K562 (cell line): ENCODE measurements at regions not wholly inside any gene's neighbourhood (a gene's known extent, or its start where the extent isn't known, plus 50 kb on each side); places are given as distances from the start of the nearest gene placed in this dataset.

Source experiments
- ATAC-seq: fragments of 200-7000 bp; cut with Tn5 transposase; 3 replicates; pipeline ENCODE4 v1.9.1; 2020; ENCODE audit warnings: moderate library complexity
- BruUV-seq: library from RNA; stranded (reverse); fragments of 400-500 nt; replicated peaks from 2 replicates; lab custom pipeline; 2021; lab: Mats Ljungman, UMichigan
- CTCF ChIA-PET: fragments of 300-600 bp; formaldehyde crosslinking; extraction: SDS; loops from one replicate; lab custom pipeline; 2021; ENCODE audit warnings: low intra/inter-chr PET ratio; lab: Yijun Ruan, JAX
- POLR2A ChIA-PET: fragments of 300-600, 350-650 bp; sonication (Branson Sonifier 250); formaldehyde crosslinking; extraction: SDS; loops from one replicate; lab custom pipeline; 2021; ENCODE audit warnings: antibody characterized with exemption, inconsistent platforms; lab: Yijun Ruan, JAX
- DNase-seq, 4 experiments: peaks; one replicate each; pipeline versions ENCODE4 v3.0.0 to v3.0.0-alpha.2; 2011 to 2018; ENCODE audit warnings: low spot score in 3 of 4, mixed read lengths in 3 of 4; ENCODE audit errors: extremely low read depth in 1 of 4
- FAIRE-seq: peaks from 2 replicates; lab custom pipeline; 2011; peaks lifted over from hg19 to GRCh38; lab: Jason Lieb, UNC
- H2AFZ ChIP-seq: 2 replicates; pipeline ENCODE4 v1.6.0; 2011; ENCODE audit warnings: low read depth, low read length, control low read depth, inconsistent platforms
- H3K27ac ChIP-seq: fragments of 200-600 bp; 3 replicates; pipeline ENCODE4 v1.8.0; 2011; ENCODE audit warnings: low read depth, mild to moderate bottlenecking, control low read depth, inconsistent platforms, low read length, moderate library complexity, mixed read lengths; ENCODE audit errors: extremely low read depth
- H3K27me3 ChIP-seq, 2 experiments: fragments of 300-600 bp in 1 of 2; 2 replicates in 1 of 2; 3 replicates in 1 of 2; pipeline versions ENCODE4 v1.6.0 to v1.8.0; 2011; ENCODE audit warnings: inconsistent platforms in 2 of 2, low read length in 2 of 2, mild to moderate bottlenecking in 1 of 2, mixed read lengths in 1 of 2, moderate library complexity in 1 of 2; ENCODE audit not compliant: control insufficient read depth in 2 of 2, insufficient read depth in 2 of 2
- H3K36me3 ChIP-seq: fragments of 300-600 bp; 3 replicates; pipeline ENCODE4 v1.8.0; 2011; ENCODE audit warnings: mild to moderate bottlenecking, low read length, inconsistent platforms; ENCODE audit not compliant: control insufficient read depth, insufficient read depth
- H3K4me1 ChIP-seq, 2 experiments: fragments of 200-600 bp in 1 of 2; replicated peaks in 1 of 2; 2 replicates in 1 of 2; 3 replicates in 1 of 2; pipeline versions ENCODE4 v1.5.1 to v1.8.0; 2011; ENCODE audit warnings: inconsistent platforms in 2 of 2, low read length in 2 of 2, mild to moderate bottlenecking in 1 of 2, mixed read lengths in 1 of 2, moderate library complexity in 1 of 2; ENCODE audit not compliant: control insufficient read depth in 2 of 2, insufficient read depth in 2 of 2
- H3K4me2 ChIP-seq: 2 replicates; pipeline ENCODE4 v1.6.1; 2011; ENCODE audit warnings: low read length, control low read depth, inconsistent platforms, mixed read lengths; ENCODE audit not compliant: insufficient read depth
- H3K4me3 ChIP-seq: fragments of 200-600 bp; sonication (generic), shearing (Covaris generic); 2 replicates; pipeline ENCODE4 v1.5.1; 2016; ENCODE audit warnings: control low read depth, inconsistent platforms
- H3K79me2 ChIP-seq: fragments of 200-600 bp; 3 replicates; pipeline ENCODE4 v1.8.0; 2011; ENCODE audit warnings: low read length, inconsistent platforms; ENCODE audit not compliant: control insufficient read depth, insufficient read depth
- H3K9ac ChIP-seq, 2 experiments: 2 replicates each; pipeline versions ENCODE4 v1.6.0 to v1.6.1; 2011; ENCODE audit warnings: low read depth in 2 of 2, low read length in 2 of 2, control low read depth in 1 of 2, inconsistent platforms in 1 of 2, mild to moderate bottlenecking in 1 of 2, mixed read lengths in 1 of 2; ENCODE audit not compliant: insufficient read depth in 1 of 2
- H3K9me1 ChIP-seq: one replicate; pipeline ENCODE4 v1.6.0; 2011; ENCODE audit warnings: inconsistent platforms, mild to moderate bottlenecking, low read length, moderate library complexity; ENCODE audit not compliant: control insufficient read depth, insufficient read depth
- H3K9me3 ChIP-seq: replicated peaks from 2 replicates; pipeline ENCODE4 v1.5.1; 2011; ENCODE audit warnings: low read depth, low read length, inconsistent platforms; ENCODE audit not compliant: control insufficient read depth, insufficient read depth
- H4K20me1 ChIP-seq: replicated peaks from 2 replicates; pipeline ENCODE4 v1.6.1; 2011; ENCODE audit warnings: low read length, inconsistent platforms, mixed read lengths; ENCODE audit not compliant: control insufficient read depth, insufficient read depth
- BCLAF1 ChIP-seq, 2 experiments: fragments of 450-650 bp in 1 of 2; IDR thresholded peaks; 2 replicates each; pipeline ENCODE4 v1.6.1; 2011 to 2017; ENCODE audit warnings: low read depth in 2 of 2, antibody characterized with exemption in 1 of 2, borderline replicate concordance in 1 of 2, low read length in 1 of 2, mild to moderate bottlenecking in 1 of 2, mixed read lengths in 1 of 2; ENCODE audit not compliant: control insufficient read depth in 1 of 2
- CBFA2T2 ChIP-seq: fragments of 450-650 bp; conservative IDR thresholded peaks from 2 replicates; pipeline ENCODE4 v1.6.1; 2017; ENCODE audit warnings: mild to moderate bottlenecking
- CBX2 ChIP-seq: fragments of 200-600 bp; sonication (generic); IDR thresholded peaks from one replicate; pipeline ENCODE4 v1.6.1; 2012; ENCODE audit warnings: mild to moderate bottlenecking, low read length, inconsistent platforms; ENCODE audit not compliant: insufficient read depth, poor library complexity, severe bottlenecking
- CHD4 ChIP-seq: fragments of 200-600 bp; sonication (generic); IDR thresholded peaks from 3 replicates; pipeline ENCODE4 v1.6.1; 2012; ENCODE audit warnings: low read depth, mild to moderate bottlenecking, mixed read lengths, low read length, inconsistent platforms; ENCODE audit not compliant: insufficient read depth, insufficient replicate concordance, poor library complexity, severe bottlenecking
- CXXC5 ChIP-seq: fragments of 250-450 bp; sonication (Bioruptor Pico); IDR thresholded peaks from 2 replicates; pipeline ENCODE4 v1.8.0; 2022; ENCODE audit warnings: inconsistent platforms, mild to moderate bottlenecking, moderate library complexity
- DMBX1 ChIP-seq: fragments of 250-450 bp; sonication (Bioruptor Pico); IDR thresholded peaks from 2 replicates; pipeline ENCODE4 v1.8.0; 2022; ENCODE audit warnings: inconsistent platforms, mild to moderate bottlenecking, moderate library complexity, borderline replicate concordance
- ELF1 ChIP-seq: fragments of 200-800 bp; sonication (Bioruptor generic); IDR thresholded peaks from 2 replicates; pipeline ENCODE4 v1.6.1; 2016; ENCODE audit warnings: missing genetic modification characterization, missing compliant biosample characterization
- GTF2B ChIP-seq: IDR thresholded peaks from 2 replicates; pipeline ENCODE4 v1.6.1; 2011; ENCODE audit not compliant: insufficient read length; ENCODE audit errors: extremely low read depth
- HEY1 ChIP-seq: fragments of 250-450 bp; sonication (Bioruptor Pico); IDR thresholded peaks from 2 replicates; pipeline ENCODE4 v1.5.0; 2020; ENCODE audit warnings: mild to moderate bottlenecking, moderate library complexity, borderline replicate concordance
- HMG20A ChIP-seq: fragments of 450-650 bp; formaldehyde crosslinking; conservative IDR thresholded peaks from 2 replicates; pipeline ENCODE4 v1.4.0; 2020; ENCODE audit warnings: mild to moderate bottlenecking, mixed read lengths
- SMARCB1 ChIP-seq: IDR thresholded peaks from 2 replicates; pipeline ENCODE4 v1.6.1; 2011; ENCODE audit warnings: improper control_type of control experiment, low read depth; ENCODE audit not compliant: insufficient read length
- ZNF133 ChIP-seq: fragments of 250-450 bp; sonication (Bioruptor Pico); IDR thresholded peaks from 2 replicates; pipeline ENCODE4 v1.4.0; 2020; ENCODE audit warnings: mild to moderate bottlenecking
- ZNF551 ChIP-seq: fragments of 250-450 bp; sonication (Bioruptor Pico); IDR thresholded peaks from 2 replicates; pipeline ENCODE4 v1.5.0; 2021; ENCODE audit warnings: mild to moderate bottlenecking, moderate library complexity
- ZNF780A ChIP-seq: fragments of 250-450 bp; sonication (Bioruptor Pico); IDR thresholded peaks from 2 replicates; pipeline ENCODE4 v1.5.0; 2021; ENCODE audit warnings: mild to moderate bottlenecking
- WGBS: fragments of 100-300 bp; shearing (Covaris generic); methylation state at CpG from one replicate; pipeline ENCODE4 v1.1.6; 2016; ENCODE audit warnings: low coverage, mixed read lengths; ENCODE audit not compliant: insufficient coverage; ENCODE audit errors: missing lambda C conversion rate; 5-methylcytosine and 5-hydroxymethylcytosine counted together
- in situ Hi-C: fragments of 300-500 bp; cut with MboI; formaldehyde crosslinking; loops from 4 replicates; pipeline ENCODE4 v1.15.0; 2018; ENCODE audit warnings: inconsistent platforms, mixed read lengths
- intact Hi-C: fragments of 100-400 bp; cut with micrococcal nuclease; formaldehyde crosslinking; loops from 2 replicates; pipeline ENCODE4 v1.14.2; 2022

GRCh38 chr4:126718136-126718535 is 914.6 kb upstream of the INTU start:
- Histone ChIP-seq H3K4me2 (no peak overlapping the region), H4K20me1 (no peaks in the 10 kb centered on the region), H2AFZ (no peak overlapping the region), H3K27ac (no peak overlapping the region; the same call in 2 of the 3 replicates), H3K79me2 (peaks cover 97% of the 10 kb centered on the region), H3K9ac (no peak overlapping the region), H3K9me3 (peaks cover 12% of the 10 kb centered on the region), H3K36me3 (peaks cover 61% of the 10 kb centered on the region), H3K4me3 (no peak overlapping the region), H3K4me1 (peaks cover 0 to 3% of the 10 kb centered on the region in 2 experiments; a peak in 3 of 5 replicates), H3K27me3 (no peaks in the 10 kb centered on the region), H3K9me1 (no peaks in the 10 kb centered on the region)
- ChIA-PET POLR2A (no interaction called here), CTCF (no interaction called here)
- in situ Hi-C loops: no loop called here
- peak in 2 of 4 experiments; percentile 17 to 27 for DNase-seq
- peak; percentile 49 for FAIRE-seq
- no peak for TF ChIP-seq CBX2
- no peak for TF ChIP-seq ELF1
- TF ChIP-seq CBFA2T2: no peak
- no peak for TF ChIP-seq HEY1 (CRISPR knock-in tag)
- no peak for TF ChIP-seq DMBX1 (CRISPR knock-in tag)
- TF ChIP-seq SMARCB1: no peak
- TF ChIP-seq HMG20A (CRISPR knock-in tag): no peak
- TF ChIP-seq CXXC5 (CRISPR knock-in tag): no peak
- TF ChIP-seq BCLAF1 (IDR thresholded peaks at IDR 0.05; ENCODE audit: borderline replicate concordance in 1 of 2, control insufficient read depth in 1 of 2, low read depth in 2 of 2, low read length in 1 of 2): no peak
- TF ChIP-seq GTF2B: no peak
- TF ChIP-seq ZNF551 (CRISPR knock-in tag): no peak
- no peak for TF ChIP-seq ZNF133
- no peak for TF ChIP-seq ZNF780A (CRISPR knock-in tag)
- TF ChIP-seq CHD4: no peak
- intact Hi-C loops: no loop called here
- ATAC-seq: peak; percentile 47
- no TSS peak for BruUV-seq
- WGBS: 38% methylated on average over 4 of the region's 4 CpGs
